ENCODE measurements at regions not wholly inside any gene's neighbourhood (a gene's known extent, or its start where the extent isn't known, plus 50 kb on each side); places are given as distances from the start of the nearest gene placed in this dataset.

DNA sequence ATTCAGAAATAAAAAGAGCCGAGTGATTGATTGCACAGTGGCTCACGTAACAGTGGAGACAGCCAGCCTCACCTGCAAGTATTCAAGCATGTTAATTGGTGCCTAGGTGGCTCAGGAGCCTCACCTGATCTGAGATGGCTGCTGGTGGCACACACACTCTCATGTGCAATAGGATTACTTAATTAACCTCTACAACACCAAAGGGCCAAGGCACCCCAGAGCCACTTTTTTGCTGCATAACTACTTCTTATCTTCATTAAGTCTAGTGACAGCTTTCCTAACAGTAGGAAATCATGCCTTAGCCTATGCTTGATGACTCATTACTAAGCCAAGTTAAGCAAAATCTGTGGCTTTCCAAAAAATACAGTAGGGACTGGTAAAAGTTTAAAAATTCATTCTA lies 117.3 kb upstream of the NOCT start:
- TF ChIP-seq CSDC2 (CRISPR knock-in tag; IDR thresholded peaks at IDR 0.05) (no peak), TCF4 (CRISPR knock-in tag; IDR thresholded peaks at IDR 0.05; ENCODE audit: borderline replicate concordance) (no peak), ZFP30 (CRISPR knock-in tag; IDR thresholded peaks at IDR 0.05) (no peak), RARB (CRISPR knock-in tag; IDR thresholded peaks at IDR 0.05) (no peak), ISL1 (CRISPR knock-in tag; IDR thresholded peaks at IDR 0.05) (no peak), BACH2 (CRISPR knock-in tag; IDR thresholded peaks at IDR 0.05; ENCODE audit: borderline replicate concordance) (no peak), SNAI2 (CRISPR knock-in tag; IDR thresholded peaks at IDR 0.05) (no peak), ZNF8 (CRISPR knock-in tag; IDR thresholded peaks at IDR 0.05) (no peak), CREB5 (CRISPR knock-in tag; IDR thresholded peaks at IDR 0.05; ENCODE audit: low read depth) (no peak)

Measured in SK-N-SH treated with all-trans-retinoic acid at 6 μM for 48 hours (cell line).